DMS53 (cell line): ENCODE measurements at regions not wholly inside any gene's neighbourhood (a gene's known extent, or its start where the extent isn't known, plus 50 kb on each side); places are given as distances from the start of the nearest gene placed in this dataset.
"Not testable (repeated sequence)": the region's sequence is repeated elsewhere in the genome, so short reads cannot be mapped to it uniquely, and the experiment has no call there.

Experiments
- DNase-seq: peaks from one replicate; lab custom pipeline; 2025; lab: John Stamatoyannopoulos, UW

DNA sequence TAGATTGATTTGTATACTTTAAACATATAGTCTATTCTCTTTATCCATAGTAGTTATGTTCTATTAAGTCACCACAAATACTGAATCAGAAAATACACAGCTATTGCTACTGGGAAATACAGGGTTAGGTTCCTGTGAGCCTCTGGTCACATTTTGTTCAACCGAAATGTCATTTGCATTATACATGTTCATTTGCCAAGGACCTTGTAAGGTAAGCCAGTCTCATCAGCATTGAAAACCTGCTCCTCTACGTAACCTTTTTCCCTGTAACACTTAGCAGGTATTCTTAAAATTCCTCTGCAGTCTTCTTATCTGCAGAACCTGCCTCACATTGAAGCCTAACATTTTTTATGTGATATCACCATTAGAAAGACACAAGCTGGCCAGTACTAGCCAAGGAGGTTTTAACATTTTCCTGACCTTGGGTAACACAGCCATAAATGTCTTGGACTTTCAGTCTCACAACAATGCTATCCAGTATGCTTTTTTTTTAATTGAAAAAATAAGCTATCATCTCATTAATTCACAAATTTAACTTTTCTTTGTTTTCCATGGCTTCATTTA lies 765.7 kb upstream of the IGFBP7 start:
- no peak for DNase-seq

DNA sequence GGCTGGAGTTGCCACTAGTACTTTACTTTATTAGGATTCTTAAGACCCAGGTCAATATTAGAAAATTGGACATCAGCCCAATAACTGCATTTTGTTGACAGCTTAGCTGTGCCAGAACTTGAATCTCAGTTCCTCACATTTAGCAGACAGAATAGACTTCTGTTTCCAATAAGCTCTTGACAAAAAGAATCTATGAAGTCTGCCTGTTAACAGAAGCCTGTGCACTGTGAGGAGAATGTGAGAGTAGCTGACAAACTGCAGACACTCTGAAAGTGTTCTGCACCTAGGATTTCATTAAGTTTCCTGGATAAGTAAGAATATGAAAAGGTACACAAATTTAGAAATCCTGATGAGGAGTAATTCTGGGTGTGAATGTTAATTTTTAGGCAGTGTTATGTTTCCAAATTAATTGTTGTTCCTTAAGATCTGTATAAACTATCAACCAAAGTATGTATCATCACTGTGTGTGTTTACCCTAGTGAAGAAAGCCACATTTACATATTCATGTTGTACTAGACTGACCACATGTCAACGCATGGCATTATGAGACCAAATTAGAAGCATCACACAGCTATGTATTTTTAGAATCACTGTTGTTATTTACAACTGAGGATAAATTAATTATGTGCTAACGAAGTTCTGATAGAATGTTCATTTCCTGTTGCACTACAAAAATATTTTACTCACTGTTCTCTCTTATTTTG lies 756.4 kb upstream of the IGFBP7 start:
- DNase-seq: no peak

DNA sequence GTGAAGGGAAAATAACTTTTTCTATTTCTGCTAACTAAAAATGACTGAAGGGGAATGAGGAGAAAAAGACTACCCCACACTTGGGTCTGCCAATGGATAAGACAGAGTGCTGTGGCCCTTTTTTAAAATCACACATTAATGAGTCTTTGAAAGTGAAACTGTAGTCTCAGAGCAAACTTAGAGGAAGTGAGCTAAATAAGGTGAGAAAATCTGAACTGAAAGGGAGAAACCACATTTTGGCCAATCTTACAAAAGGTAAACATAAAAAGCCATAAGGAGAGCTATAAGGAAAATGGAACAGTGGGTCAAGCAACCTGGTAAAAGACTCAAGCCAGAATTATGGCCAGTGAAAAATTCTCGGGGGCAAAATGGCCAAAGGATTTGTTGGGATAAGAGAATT lies 755.1 kb upstream of the IGFBP7 start:
- DNase-seq: no peak

DNA sequence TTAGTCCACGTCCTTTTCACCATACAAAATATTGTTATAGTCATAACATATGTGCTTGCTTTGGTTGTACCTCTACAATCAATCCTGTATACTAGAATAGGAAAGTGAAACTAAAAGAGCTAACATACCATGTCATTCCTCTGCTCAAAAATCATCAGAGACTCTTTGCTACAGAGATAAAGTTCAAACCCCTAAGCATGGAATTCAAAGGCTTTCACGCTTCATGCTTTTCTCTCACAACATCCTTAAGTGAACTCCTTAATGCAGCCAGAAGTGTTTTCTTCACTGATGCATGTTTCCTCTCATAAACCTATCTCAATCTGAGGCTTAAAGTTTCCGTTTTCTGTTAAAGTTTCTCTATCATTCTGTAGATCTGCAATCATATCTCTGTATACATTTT lies 744.6 kb upstream of the IGFBP7 start:
- peak; percentile 36 for DNase-seq

DNA sequence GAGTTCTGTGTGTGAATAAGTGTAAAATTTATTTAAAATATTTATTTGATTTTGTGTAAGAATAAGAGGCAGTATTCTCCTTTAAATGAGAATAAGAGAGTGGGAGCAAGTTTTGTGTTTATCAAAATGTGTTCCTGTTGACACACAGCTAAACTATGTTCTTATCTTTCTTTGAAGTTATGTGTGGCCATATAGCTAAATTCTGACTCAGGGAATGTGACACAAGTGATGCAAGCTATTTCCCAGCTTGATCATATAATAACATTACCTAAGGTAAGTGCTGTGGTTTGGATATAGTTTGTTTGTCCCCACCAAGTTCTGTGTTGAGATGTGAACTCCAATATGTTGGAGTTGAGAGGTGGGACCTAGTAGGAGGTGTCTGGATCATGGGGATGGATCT lies 740.0 kb upstream of the IGFBP7 start:
- no peak for DNase-seq

DNA sequence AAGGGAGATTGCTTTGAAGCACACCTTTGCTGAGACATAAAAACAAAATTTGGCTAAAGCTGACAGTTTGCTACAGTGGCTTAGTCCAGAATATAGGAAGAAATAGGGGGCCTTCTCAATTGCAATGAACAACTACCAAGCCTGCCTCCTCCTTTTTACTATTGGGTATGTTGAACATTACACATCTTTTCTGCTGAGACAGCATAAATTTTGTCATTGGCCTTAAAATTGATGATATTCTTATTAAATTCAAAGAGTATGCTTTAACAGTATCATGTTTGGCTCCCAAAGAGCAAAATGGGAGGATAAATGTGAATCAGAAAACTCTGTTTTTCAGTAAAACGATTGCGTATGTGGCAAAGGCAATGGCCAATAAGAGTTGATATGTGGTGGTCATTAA lies 721.9 kb upstream of the IGFBP7 start:
- DNase-seq: no peak

DNA sequence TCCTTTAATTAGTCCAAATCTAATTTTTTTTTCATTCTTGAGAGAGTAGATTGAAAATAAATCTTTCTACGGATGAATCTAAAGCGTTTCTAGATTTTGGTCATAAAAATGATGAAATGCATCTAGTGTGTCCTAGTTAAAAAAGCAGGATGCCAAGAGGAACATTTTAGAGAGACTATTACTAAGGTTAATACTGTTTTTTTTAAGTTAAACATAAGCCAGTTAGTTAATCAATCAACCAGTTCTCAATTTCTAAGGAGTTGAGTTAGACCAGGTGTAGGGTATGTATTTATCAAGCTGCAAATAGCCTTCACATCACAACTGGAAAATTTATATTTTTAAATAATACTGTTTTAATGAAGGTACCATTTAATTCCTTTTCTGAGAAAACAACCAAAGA lies 679.5 kb upstream of the IGFBP7 start:
- DNase-seq: no peak

DNA sequence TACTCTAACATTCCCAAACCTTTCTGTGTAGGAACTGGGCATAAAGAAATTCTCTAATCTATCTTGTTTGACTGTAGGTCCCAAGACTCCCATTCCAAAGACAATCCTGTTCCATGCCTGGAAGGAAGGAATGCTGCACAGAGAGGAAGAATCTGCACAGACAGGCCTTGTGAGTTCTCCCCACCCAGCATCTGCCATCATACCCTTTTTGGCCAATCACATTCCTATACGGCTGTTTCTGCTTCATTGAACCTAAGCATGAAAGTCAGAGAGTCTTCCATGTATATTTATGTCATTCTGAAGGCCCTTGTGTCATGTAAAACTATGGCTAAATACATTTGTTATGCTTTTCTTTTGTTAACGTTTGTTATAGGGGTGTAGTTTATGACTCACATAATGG lies 667.7 kb upstream of the IGFBP7 start:
- no peak for DNase-seq

DNA sequence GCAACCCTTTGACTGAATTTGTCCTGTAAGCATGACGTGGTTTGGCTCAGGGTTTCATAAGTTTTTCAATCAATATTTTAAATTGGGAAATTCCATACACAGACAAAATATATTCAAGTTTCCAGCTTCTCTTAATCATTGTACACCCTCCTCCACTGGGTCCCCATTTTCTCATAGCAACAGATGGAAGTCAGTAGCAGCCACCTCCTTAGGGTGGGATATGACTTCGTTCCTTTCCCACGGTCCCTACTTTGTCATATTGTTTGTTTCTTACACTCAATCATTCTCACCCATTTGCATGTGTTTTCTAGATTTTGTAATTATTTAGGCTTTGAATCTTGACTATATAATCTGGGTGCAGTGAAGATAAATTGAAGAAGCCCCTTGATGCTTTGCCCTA lies 664.5 kb upstream of the IGFBP7 start:
- no peak for DNase-seq

DNA sequence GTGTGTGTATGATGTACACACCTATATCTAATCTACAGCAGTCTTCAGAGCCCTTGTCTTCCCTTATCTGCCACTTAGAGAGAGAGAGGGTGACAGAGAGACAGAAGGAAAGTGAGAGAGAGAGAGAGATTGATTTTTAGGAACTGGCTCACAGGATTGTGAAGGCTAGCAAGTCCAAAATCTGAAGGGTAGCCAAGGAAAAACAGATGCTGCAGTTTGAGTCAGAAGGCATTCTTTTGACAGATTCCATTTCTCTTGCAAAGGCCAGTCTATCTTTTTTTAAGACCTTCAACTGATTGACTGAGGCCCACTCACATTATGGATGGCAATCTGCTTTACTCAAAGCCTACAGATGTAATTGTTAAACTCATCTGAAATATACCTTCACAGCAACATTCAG lies 664.0 kb upstream of the IGFBP7 start:
- DNase-seq: no peak

DNA sequence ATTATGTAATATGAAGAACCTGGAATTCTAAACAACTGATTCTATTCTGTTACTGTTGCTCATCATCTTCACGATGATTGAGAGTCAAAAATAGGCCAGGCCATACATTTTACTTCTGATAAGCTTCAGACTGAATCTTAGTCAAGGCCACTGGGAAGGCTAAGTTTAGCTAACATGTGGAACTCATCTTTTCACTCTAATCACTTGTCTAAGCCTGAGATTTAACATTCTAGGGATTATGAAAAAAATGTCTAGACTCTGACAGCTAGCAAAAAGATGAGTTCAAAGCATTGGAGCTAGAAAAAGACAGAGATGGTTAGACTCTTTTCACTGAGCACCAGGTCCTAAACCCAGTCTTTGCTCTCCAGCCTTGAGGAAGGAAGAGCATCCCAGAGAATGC lies 656.2 kb upstream of the IGFBP7 start:
- DNase-seq: no peak

DNA sequence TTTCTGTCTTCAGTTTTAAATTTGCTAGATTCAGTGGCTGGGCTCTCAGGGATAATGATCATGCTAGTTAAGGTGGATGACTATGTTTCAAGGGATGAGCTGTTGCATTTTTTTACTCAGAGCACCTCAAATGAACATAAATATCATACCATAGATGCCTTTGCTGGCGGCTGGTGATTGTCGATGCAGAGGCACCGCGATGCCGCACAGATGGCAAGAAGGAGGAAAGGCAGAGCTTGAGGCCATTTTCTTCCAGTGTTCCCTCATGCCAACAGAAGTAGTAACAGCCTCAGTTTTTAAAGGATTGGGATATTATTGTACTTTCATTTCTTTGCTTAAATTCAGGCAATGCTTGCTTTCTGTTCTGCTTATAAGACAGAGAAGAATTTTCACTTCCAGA lies 654.7 kb upstream of the IGFBP7 start:
- DNase-seq: no peak

DNA sequence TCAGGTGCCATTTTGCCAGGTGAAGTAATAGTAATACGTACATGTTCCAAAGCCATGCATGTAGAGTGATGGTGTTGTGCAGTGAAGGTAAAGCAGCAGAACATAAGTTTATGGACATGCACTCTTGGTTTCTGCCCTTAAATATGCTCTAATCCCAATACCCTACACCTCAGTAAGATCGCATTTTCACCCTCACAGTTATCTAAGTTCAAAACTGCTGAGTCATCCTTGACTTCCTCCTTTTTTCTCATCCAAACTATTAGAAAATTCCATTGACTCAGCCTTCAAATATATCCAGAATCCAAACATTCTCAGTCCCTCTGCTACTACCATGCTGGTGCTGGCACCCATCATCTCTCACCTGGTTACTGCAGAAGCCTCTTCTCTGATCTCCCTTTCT lies 652.9 kb upstream of the IGFBP7 start:
- peak; percentile 5 for DNase-seq

DNA sequence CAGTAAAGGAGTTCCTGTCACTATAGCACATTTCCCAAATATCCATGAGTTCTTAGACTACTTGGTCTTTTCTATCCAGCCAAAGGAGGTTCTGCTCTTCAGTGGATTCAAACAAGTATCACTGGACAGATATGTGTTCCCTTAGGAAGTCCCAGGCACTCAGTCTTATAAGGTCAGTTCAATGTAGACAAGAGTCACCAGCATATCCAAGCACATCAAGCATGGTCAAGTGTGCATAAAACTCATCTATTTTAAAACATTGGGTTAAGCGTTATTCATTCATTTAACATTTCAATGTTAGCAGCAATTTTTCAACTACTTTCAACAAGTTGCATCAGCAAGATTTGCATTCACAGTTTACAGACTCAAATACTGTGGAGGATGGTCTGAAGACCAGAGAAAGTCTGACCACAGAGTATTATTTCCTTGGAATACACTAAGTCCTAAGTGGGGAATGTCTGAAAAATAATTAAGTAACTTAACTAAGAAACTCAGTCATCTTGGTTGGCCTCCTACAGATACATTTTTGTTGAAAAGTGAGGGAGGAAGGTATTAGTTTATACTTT lies 630.5 kb upstream of the IGFBP7 start:
- DNase-seq: no peak

DNA sequence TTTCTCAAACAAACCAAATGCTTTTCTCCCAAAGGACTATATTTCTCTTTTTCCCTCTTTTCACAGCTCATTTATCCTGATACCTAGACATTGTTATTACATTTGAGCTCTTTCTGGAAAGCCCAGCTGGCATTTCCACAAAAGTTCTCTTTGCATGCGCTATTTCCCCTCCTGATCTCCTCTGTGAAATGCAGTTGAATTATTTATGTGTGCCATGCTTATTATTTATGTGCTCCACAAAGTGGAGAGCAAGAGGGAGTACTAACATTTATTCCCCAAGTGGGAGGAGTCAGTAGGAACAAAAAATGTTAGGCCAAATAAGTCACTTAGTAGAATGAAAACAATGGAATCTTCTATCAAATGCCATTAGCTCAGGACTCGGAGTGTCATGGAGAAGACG lies 626.6 kb upstream of the IGFBP7 start:
- no peak for DNase-seq

DNA sequence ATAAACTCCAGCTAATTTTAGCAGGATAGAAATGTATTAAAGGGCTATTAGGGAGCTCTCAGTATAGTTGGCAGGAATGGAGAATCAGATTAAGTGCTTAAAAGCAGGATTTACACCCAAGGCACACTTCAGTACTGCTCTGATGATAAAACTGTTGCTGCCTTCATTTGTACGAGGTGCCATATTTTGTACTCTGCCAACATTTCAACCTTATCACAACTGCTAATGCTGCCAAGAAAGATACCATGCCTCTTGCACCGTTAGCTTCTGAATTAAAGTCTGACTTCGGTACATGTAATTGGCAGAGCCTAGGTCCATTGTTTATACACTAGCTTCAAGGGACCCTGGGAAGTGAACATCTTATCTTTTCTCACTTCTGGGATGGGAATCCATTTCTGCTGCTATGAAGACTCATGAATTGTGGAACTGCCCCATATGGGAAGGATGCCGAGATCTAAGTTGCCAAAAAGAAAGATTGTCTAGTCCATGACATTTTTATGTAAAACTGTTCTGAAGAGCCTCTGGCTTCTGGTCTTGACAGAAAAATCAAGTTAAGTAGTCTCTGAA lies 624.0 kb upstream of the IGFBP7 start:
- no peak for DNase-seq

DNA sequence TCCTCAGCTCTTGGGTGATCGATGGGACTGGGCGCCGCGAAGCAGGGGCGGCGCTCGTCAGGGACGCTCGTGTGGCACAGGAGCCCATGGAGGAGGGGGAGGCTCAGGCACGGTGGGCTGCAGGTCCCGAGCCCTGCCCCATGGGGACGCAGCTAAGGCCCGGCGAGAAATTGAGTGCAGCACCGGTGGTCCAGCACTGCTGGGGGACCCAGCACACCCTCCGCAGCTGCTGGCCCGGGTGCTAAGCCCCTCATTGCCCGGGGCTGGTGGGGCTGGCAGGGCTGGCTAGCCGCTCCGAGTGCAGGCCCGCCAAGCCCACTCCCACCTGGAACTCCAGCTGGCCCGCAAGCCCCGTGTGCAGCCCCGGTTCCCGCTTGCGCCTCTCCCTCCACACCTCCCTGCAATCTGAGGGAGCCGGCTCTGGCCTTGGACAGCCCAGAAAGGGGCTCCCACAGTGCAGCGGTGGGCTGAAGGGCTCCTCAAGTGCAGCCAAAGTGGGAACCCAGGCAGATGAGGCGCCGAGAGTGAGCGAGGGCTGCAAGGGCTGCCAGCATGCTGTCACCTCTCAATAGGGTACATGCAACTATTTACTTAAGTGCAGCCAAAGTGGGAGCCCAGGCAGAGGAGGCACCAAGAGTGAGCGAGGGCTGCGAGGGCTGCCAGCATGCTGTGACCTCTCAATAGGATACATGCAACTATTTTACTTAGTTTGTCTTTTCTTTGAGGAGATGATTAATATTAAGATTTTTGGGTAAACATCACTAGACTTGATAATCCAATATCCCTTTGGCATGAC lies 619.8 kb upstream of the IGFBP7 start:
- not testable (repeated sequence) for DNase-seq

DNA sequence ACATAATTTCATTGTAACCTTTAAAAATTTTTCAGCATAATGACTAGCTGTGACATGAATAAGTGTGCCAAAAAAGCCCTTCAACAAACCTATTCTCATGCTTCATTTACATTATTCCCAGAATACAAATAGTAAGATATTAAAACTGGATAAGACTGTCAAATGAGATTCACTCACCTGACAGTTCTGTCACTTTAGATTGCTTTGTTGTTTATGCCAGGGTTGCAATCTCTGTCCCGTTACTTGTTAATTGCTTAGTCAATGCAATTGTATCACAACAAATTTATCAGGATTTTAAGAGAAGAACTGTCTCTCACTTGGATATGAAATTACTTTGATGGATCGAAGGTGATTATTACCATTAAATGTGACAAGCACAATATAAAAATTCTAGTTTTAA lies 616.0 kb upstream of the IGFBP7 start:
- DNase-seq: no peak

DNA sequence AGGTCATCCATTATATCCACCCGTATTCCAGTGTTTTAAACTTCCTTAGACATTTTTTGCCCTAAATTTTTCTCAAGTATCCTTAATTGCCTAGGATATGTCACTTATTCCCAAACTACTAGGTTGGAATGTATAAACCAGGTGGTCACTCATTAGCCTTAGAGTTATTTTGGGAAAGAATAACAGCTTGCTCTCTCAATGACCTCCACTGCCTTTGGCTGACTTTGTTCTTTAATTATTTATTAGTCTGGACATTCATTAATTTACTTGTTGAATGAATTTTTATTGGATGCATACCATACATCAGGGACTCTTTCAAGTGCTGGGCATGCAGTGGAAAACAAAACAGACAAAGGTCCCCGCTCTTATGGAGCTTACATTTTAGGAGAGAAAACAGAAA lies 609.3 kb upstream of the IGFBP7 start:
- no peak for DNase-seq

DNA sequence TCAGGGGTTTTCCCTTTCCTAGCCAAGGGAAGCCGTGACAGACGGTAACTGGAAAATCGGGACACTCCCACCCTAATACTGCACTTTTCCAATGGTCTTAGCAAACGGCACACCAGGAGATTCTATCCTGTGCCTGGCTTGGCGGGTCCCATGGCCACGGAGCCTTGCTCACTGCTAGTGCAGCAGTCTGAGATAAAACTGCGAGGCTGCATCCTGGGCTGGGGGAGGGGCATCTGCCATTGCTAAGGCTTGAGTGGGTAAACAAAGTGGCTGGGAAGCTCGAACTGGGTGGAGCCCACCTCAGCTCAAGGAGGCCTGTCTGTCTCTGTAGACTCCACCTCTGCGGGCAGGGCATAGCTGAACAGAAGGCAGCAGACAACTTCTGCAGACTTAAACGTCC lies 604.1 kb upstream of the IGFBP7 start:
- DNase-seq: not testable (repeated sequence)

DNA sequence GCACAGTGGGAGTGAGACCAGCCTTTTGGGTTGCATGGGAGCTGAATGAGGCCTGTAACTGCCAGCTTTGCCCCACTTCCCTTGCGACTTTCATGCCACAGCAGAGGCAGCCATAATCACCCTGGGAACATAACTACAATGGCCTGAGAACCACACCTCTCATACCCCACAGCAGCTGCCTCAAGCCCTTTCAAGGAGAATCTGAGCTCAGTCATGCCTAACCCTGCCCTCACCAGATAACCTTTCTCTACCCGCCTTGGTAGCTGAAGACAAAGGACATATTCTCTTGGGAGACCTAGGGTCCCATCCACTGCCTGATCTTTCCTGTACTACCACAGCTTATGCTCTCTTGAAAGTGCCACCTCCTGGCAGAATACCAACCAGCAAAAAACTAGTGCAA lies 599.9 kb upstream of the IGFBP7 start:
- no peak for DNase-seq

DNA sequence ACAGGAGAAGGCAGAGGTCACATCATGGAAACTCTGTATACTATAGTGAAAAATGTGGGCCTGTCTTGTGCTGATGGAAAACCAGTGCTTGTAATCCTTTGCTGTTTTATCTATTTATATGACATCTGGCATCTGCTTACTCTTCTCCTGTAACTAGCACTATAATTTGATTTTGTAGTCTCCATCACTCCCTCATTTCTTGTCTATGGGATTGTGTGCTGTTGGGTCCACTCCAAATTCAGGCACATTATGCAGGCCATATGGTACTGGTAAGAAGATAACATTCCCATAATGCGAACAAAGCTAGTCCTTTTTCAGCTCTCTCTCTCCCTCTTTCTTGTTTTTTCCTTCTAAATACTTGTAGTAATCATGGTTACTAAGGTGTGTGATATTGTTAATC lies 581.2 kb upstream of the IGFBP7 start:
- DNase-seq: no peak

DNA sequence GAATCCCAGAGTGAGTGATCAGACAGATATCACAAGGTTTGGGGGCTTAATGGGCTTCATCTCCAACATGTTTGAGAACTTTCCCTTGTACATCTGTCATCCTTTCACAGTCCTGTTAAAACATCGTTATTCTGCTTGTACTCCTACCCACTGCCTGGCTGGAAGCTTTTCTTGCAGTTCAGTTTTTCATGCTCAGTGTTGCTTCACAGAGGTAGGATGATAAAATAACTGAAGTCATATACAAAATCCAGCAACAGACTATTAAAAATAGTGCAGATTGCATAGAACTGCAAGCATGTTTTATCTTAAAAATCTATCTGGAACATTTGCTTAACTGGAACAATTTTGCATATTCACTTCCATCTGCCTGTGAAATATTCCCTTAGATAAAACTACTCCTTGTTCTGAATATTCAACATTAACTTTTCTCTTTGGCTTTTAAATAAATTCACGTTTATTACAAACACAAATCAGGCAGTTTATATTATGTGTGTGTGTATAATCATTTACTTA lies 579.6 kb upstream of the IGFBP7 start:
- no peak for DNase-seq
